Right cardiac atrium (tissue), 5 donors: ENCODE measurements at regions not wholly inside any gene's neighbourhood (a gene's known extent, or its start where the extent isn't known, plus 50 kb on each side); places are given as distances from the start of the nearest gene placed in this dataset.
"Not testable (repeated sequence)": the region's sequence is repeated elsewhere in the genome, so short reads cannot be mapped to it uniquely, and the experiment has no call there.

Experiments
- ATAC-seq, 2 donors: fragments of 200-7000 bp; cut with Tn5 transposase; one replicate each; pipeline versions ENCODE4 v1.8.0 to v1.9.1; 2020; ENCODE audit warnings: moderate library complexity in 2 of 2, mild to moderate bottlenecking in 1 of 2
- DNase-seq, 3 donors: peaks; one replicate each; pipeline ENCODE4 v3.0.0-alpha.2; 2020
- H3K27ac ChIP-seq: one replicate; pipeline ENCODE4 v1.5.1; 2013; ENCODE audit warnings: mild to moderate bottlenecking, low read length, control low read depth, moderate library complexity
- H3K27me3 ChIP-seq: one replicate; pipeline ENCODE4 v1.6.1; 2013; ENCODE audit not compliant: control insufficient read depth, insufficient read depth
- H3K4me1 ChIP-seq: one replicate; pipeline ENCODE4 v1.6.1; 2013; ENCODE audit warnings: low read length; ENCODE audit not compliant: control insufficient read depth, insufficient read depth
- H3K4me3 ChIP-seq: one replicate; pipeline ENCODE4 v1.5.1; 2013; ENCODE audit warnings: low read length, control low read depth
- H3K9me3 ChIP-seq: one replicate; pipeline ENCODE4 v1.6.1; 2013; ENCODE audit warnings: low read length; ENCODE audit not compliant: control insufficient read depth
- WGBS: extraction: QIAGEN DNeasy Blood & Tissue Kit; methylation state at CpG from one replicate; pipeline ENCODE4 v1.1.7; 2013; 5-methylcytosine and 5-hydroxymethylcytosine counted together
- intact Hi-C, 4 donors: fragments of 100-400 bp; cut with DNase I; formaldehyde crosslinking; loops; one replicate each; pipeline versions ENCODE4 v1.11.0 to v1.14.0; 2022 to 2023
- donor health status: healthy with polysubstance abuse.
- donor health status: DM: no; HTN: yes; CAD: no.
- donor health status: DM: no; HTN: no; CAD: no.
- donor health status: DM: no; HTN: yes; CAD: no; lungs with severe emphysema.
- donor health status: DM: yes; HTN: yes; CAD: no.

GRCh38 chr6:166855416-166855815 is 100.9 kb downstream of the RNASET2 start:
- ATAC-seq (no peak), DNase-seq (no peak)
- intact Hi-C loops: no loop called here
- Histone ChIP-seq H3K27me3 (no peaks in the 10 kb centered on the region), H3K9me3 (no peaks in the 10 kb centered on the region), H3K27ac (no peak overlapping the region), H3K4me3 (no peak overlapping the region), H3K4me1 (no peaks in the 10 kb centered on the region)
- WGBS: 92% methylated on average over 1 of the region's 1 CpG

DNA sequence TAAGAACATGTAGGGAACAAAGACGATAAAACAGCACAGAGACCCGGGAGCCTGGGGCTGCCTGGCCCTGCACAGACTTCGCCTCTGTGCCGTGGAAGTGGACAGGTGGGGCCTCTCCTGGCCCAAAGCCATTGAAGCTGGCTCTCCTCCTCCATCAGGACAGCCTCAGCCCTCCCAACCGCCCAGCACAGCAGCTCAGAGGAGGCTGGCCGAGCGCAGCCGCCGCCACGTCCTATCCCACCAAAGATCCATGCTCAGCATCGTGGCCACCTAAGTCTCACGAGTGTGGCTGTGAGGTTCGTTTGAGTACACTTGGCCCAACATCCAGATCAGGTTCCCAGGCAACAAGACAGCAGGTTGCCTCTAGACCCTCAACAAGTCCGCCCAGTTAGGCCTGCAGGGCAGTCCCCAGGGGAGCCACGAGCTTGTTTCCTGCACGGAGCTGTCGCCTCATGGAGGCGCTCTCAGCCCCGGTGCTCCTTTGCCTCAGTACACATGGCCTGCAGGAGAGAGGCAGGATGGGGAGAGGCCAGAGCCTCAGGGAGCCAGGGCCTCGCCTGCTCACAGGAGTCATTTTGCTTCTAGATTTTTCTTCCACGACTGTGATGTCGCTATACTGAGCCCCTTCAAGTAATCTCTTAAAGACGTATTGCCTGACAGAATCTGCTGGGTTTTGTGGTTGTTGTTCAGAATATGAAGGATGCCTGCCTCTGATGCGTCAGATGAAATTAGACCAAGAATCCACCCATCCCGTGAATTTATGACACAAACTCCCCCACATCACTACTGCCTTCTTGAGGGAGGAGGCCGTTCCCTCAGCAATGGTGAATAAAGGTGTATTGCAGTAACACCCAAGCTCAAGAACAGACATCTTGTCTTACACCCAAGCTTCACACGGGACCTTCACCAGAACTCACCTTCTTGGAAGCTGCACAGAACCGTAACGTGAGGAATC is 102.7 kb downstream of the RNASET2 start:
- 86% methylated on average over 29 of the region's 29 CpGs for WGBS
- H3K27ac ChIP-seq: no peak overlapping the region
- no peaks in the 10 kb centered on the region for H3K4me1 ChIP-seq
- H3K27me3 ChIP-seq: no peaks in the 10 kb centered on the region
- intact Hi-C loops: no loop called here
- ATAC-seq (no peak), DNase-seq (no peak)
- no peak overlapping the region for H3K4me3 ChIP-seq
- H3K9me3 ChIP-seq: no peaks in the 10 kb centered on the region

- H3K27ac ChIP-seq: no peak overlapping the region
- 63% methylated on average over 18 of the region's 18 CpGs for WGBS
- H3K9me3 ChIP-seq: no peaks in the 10 kb centered on the region
- H3K4me1 ChIP-seq: no peaks in the 10 kb centered on the region
- H3K27me3 ChIP-seq: no peaks in the 10 kb centered on the region
- intact Hi-C loops: no loop called here
- ATAC-seq (no peak), DNase-seq (no peak)
- no peak overlapping the region for H3K4me3 ChIP-seq
These were observed 103.8 kb downstream of the RNASET2 start for GRCh38 chr6:166852451-166852975.

DNA sequence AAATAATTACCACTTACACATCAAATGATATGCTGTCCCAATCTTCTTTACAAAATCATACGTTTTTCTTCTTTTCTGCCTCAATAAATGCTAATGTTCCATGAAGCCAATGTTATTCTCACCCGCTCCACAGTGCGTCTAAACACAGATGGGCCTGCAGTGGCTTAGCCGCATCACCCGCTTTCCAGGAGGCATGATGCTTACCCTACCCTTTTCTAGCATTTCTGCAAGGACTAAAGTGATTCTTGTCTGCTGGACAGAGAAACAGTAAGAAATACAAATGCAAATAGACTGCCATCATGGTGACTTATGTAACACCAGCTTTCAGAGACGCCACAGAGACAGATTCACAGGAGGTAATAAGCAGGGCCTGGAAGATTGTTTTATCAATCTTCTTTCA is 104.4 kb downstream of the RNASET2 start:
- no peak for DNase-seq
- Histone ChIP-seq H3K27ac (no peak overlapping the region), H3K9me3 (no peaks in the 10 kb centered on the region), H3K4me3 (no peak overlapping the region), H3K4me1 (no peaks in the 10 kb centered on the region), H3K27me3 (no peaks in the 10 kb centered on the region)
- intact Hi-C loops: no loop called here
- WGBS: 90% methylated on average over 6 of the region's 6 CpGs
- no peak for ATAC-seq

- H3K9me3 ChIP-seq: no peaks in the 10 kb centered on the region
- ATAC-seq (no peak), DNase-seq (no peak)
- intact Hi-C loops: no loop called here
- H3K27ac ChIP-seq: no peak overlapping the region
- H3K4me3 ChIP-seq: no peak overlapping the region
- 89% methylated on average over 11 of the region's 11 CpGs for WGBS
- H3K4me1 ChIP-seq: no peaks in the 10 kb centered on the region
- no peaks in the 10 kb centered on the region for H3K27me3 ChIP-seq
These were observed 104.9 kb downstream of the RNASET2 start for GRCh38 chr6:166851426-166851825.

GRCh38 chr6:166850677-166851076 is 105.7 kb downstream of the RNASET2 start:
- no peaks in the 10 kb centered on the region for H3K27me3 ChIP-seq
- no peak overlapping the region for H3K4me3 ChIP-seq
- no peak overlapping the region for H3K27ac ChIP-seq
- 67% methylated on average over 6 of the region's 6 CpGs for WGBS
- no peaks in the 10 kb centered on the region for H3K9me3 ChIP-seq
- ATAC-seq (no peak), DNase-seq (no peak)
- intact Hi-C loops: no loop called here
- H3K4me1 ChIP-seq: no peaks in the 10 kb centered on the region

DNA sequence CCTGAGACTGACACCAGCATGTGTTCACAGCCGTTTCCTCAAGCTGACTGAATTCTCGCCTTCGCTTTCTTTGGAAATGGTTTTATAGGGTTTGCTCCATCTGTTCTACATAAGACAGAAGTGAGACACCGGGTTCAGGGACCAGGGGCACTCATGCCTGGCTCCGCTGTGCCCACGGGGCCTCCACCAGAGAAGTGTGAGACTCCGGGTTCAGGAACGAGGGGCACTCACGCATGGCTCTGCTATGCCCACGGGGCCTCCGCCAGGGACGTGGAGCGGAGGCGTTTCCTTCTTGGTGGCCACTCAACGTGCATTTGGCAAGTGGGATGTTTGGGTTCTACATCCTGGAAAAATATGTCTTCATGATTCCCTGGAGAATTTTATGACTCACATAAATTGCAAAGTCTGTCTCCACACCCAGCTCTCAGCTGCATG is 106.6 kb downstream of the RNASET2 start:
- H3K4me1 ChIP-seq: no peaks in the 10 kb centered on the region
- H3K9me3 ChIP-seq: no peaks in the 10 kb centered on the region
- ATAC-seq: no peak
- H3K4me3 ChIP-seq: no peak overlapping the region
- no peak overlapping the region for H3K27ac ChIP-seq
- no peaks in the 10 kb centered on the region for H3K27me3 ChIP-seq
- intact Hi-C loops: no loop called here
- WGBS: 77% methylated on average over 15 of the region's 15 CpGs
- no peak for DNase-seq

DNA sequence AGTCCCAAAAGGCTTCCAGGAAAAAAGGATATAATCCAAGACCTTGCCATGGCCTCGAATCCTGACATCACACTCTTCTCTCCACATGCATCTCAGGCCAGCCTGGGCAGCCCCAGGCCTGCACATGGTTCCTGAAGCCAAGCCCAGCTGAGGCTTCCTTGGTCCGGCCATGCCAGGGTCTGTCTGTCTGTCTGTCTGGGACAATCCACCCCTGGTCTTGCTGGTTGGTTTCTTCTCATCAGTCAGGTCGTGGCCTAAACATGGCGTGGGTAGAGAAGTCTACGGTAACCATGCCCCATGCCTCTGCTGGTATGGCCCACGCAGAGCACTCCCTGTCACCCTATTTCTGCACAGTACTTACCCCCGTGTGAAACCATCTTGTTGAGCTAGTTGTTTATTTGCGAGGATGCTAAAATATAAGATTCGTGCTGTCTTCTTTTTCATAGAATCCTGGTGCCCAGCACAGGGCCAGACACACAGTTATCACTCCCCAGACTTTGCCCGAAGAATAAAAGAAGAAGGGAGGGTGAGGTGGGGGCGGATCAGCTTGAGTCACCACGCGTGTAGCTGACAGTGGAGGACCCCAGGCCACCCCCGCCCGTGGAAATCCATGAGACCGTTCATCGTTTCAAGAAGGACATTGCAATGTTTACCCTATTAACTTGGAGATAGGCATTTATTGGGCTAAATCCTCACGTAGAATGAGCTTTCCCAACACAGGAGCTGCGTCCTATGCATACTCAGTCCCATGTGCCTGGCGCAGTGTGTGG is 107.2 kb downstream of the RNASET2 start:
- Histone ChIP-seq H3K9me3 (no peaks in the 10 kb centered on the region), H3K4me1 (no peaks in the 10 kb centered on the region), H3K27me3 (no peaks in the 10 kb centered on the region), H3K27ac (no peak overlapping the region), H3K4me3 (no peak overlapping the region)
- no peak for ATAC-seq
- intact Hi-C loops: no loop called here
- WGBS: 94% methylated on average over 20 of the region's 20 CpGs
- DNase-seq: no peak

- H3K4me3 ChIP-seq, intact Hi-C loops, H3K27me3 ChIP-seq, ATAC-seq, DNase-seq, H3K4me1 ChIP-seq, H3K9me3 ChIP-seq, H3K27ac ChIP-seq: not testable (repeated sequence)
- 57% methylated on average over 3 of the region's 3 CpGs for WGBS
These were observed 109.8 kb downstream of the RNASET2 start for GRCh38 chr6:166846446-166847142.

GRCh38 chr6:166842607-166843006 is 113.7 kb downstream of the RNASET2 start:
- H3K27ac ChIP-seq: no peak overlapping the region
- no peaks in the 10 kb centered on the region for H3K9me3 ChIP-seq
- H3K4me1 ChIP-seq: no peaks in the 10 kb centered on the region
- DNase-seq (no peak), ATAC-seq (no peak)
- H3K27me3 ChIP-seq: no peaks in the 10 kb centered on the region
- 80% methylated on average over 10 of the region's 10 CpGs for WGBS
- intact Hi-C loops: no loop called here
- no peak overlapping the region for H3K4me3 ChIP-seq
